ENCODE measurements at regions not wholly inside any gene's neighbourhood (a gene's known extent, or its start where the extent isn't known, plus 50 kb on each side); places are given as distances from the start of the nearest gene placed in this dataset.

DNA sequence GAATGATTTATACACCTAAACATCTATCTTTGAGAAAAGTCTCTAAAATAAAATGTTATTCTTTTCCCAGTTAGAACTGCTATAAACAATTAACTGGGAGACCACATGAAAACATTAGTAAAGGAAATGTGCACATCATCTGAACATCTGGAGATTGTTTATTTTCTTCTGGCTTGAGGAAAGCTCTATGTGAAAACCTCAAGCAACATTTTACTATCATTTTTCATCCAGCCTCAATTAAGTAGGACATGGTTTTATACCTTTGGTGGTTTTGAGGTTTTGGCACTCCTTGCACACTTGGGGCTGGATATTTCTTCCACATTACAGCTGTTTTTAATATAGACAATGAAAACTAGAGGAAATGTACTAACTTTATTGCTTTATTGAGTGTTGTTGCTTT lies 609.5 kb upstream of the SLC8A1 start:
- Histone ChIP-seq H3K27ac (ENCODE audit: low read length) (no peak overlapping the region), H3K9me3 (replicated peaks; ENCODE audit: control insufficient read depth, low read depth, low read length) (peaks cover 3% of the 10 kb centered on the region), H3K4me3 (ENCODE audit: low read length) (no peak overlapping the region), H3K36me3 (ENCODE audit: control insufficient read depth, insufficient read depth, low read length) (no peaks in the 10 kb centered on the region), H3K27me3 (ENCODE audit: control insufficient read depth, insufficient read depth, low read length) (no peaks in the 10 kb centered on the region), H3K4me1 (ENCODE audit: control insufficient read depth, insufficient read depth, low read length) (no peaks in the 10 kb centered on the region)
- peak; percentile 98 for DNase-seq

- H3K9me3 ChIP-seq (replicated peaks; ENCODE audit: control insufficient read depth, low read depth, low read length) = peaks cover 3% of the 10 kb centered on the region
- H3K4me3 ChIP-seq (ENCODE audit: low read length) = no peak overlapping the region
- peak; percentile 93 for DNase-seq
- H3K4me1 ChIP-seq (ENCODE audit: control insufficient read depth, insufficient read depth, low read length) = no peaks in the 10 kb centered on the region
- H3K27ac ChIP-seq (ENCODE audit: low read length) = no peak overlapping the region
- WGBS (ENCODE audit: insufficient coverage) = 43% methylated on average over 1 of the region's 1 CpG
- H3K27me3 ChIP-seq (ENCODE audit: control insufficient read depth, insufficient read depth, low read length) = no peaks in the 10 kb centered on the region
- H3K36me3 ChIP-seq (ENCODE audit: control insufficient read depth, insufficient read depth, low read length) = no peaks in the 10 kb centered on the region
These were observed 610.4 kb upstream of the SLC8A1 start for GRCh38 chr2:41062336-41062735.

DNA sequence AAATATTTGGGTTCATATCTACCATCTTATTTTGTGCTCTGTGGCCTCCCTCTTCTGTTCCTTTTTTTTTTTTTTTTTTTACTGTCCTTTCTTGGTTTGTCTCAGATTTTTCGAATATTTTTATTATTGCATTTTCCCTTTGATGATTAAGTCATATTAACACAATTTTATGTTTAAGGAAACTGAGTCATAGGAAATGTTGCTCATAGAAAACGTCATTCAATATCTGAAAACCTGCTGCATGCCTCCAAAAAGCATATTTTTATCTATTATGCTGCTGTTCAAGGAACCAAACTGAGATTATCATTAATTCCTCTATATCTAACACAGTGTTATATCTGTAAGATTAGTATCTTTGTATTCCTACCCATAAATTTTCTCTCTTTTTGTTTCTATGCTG lies 614.3 kb upstream of the SLC8A1 start:
- no peaks in the 10 kb centered on the region for H3K4me1 ChIP-seq (ENCODE audit: control insufficient read depth, insufficient read depth, low read length)
- no CpG with 5 or more reads among the region's 2 CpGs for WGBS (ENCODE audit: insufficient coverage)
- no peak overlapping the region for H3K4me3 ChIP-seq (ENCODE audit: low read length)
- H3K9me3 ChIP-seq (replicated peaks; ENCODE audit: control insufficient read depth, low read depth, low read length) = no peaks in the 10 kb centered on the region
- H3K27me3 ChIP-seq (ENCODE audit: control insufficient read depth, insufficient read depth, low read length) = no peaks in the 10 kb centered on the region
- DNase-seq = no peak
- no peak overlapping the region for H3K27ac ChIP-seq (ENCODE audit: low read length)
- no peaks in the 10 kb centered on the region for H3K36me3 ChIP-seq (ENCODE audit: control insufficient read depth, insufficient read depth, low read length)

DNA sequence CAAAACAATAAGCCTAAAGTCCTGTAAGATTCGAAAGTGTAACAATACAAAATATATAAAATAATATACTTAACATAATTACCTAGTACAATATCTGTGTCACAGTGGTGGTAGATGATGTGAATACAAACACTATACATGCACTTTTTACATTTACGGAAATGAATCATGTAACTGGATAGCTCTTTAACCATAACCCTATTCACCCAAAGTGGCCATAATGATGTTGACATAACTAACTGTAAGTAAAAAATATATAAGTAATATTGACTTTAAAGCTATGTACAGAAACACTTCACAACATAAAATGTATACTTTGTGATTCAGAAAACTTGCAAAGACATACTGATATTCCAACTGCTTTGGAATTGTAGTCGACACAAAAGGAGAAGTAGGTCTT lies 616.9 kb upstream of the SLC8A1 start:
- Histone ChIP-seq H3K27me3 (ENCODE audit: control insufficient read depth, insufficient read depth, low read length) (no peaks in the 10 kb centered on the region), H3K4me3 (ENCODE audit: low read length) (no peak overlapping the region), H3K4me1 (ENCODE audit: control insufficient read depth, insufficient read depth, low read length) (no peaks in the 10 kb centered on the region), H3K9me3 (replicated peaks; ENCODE audit: control insufficient read depth, low read depth, low read length) (no peaks in the 10 kb centered on the region), H3K27ac (ENCODE audit: low read length) (no peak overlapping the region), H3K36me3 (ENCODE audit: control insufficient read depth, insufficient read depth, low read length) (no peaks in the 10 kb centered on the region)
- no CpG with 5 or more reads among the region's 3 CpGs for WGBS (ENCODE audit: insufficient coverage)
- no peak for DNase-seq

DNA sequence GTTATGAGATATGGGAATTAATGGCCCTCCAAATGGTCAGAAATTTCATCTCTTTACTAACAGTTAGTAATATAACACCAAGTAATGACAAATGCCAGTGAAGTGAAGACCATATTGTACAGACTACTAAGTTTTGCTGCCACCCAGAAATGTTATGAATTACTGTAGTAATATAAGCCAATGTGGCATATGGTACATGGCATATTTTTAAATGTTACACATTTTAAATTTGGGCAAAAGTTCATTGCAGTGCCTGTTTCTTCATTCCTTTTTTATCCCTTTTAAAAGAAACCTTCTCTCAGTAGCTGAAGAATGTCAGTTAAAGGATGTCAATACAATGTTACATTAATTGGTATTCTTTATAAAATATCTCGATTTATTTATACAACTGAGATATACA lies 626.5 kb upstream of the SLC8A1 start:
- DNase-seq = no peak
- H3K4me1 ChIP-seq (ENCODE audit: control insufficient read depth, insufficient read depth, low read length) = no peaks in the 10 kb centered on the region
- H3K36me3 ChIP-seq (ENCODE audit: control insufficient read depth, insufficient read depth, low read length) = no peaks in the 10 kb centered on the region
- H3K9me3 ChIP-seq (replicated peaks; ENCODE audit: control insufficient read depth, low read depth, low read length) = peaks cover 2% of the 10 kb centered on the region
- no peak overlapping the region for H3K4me3 ChIP-seq (ENCODE audit: low read length)
- no peak overlapping the region for H3K27ac ChIP-seq (ENCODE audit: low read length)
- H3K27me3 ChIP-seq (ENCODE audit: control insufficient read depth, insufficient read depth, low read length) = no peaks in the 10 kb centered on the region
- WGBS (ENCODE audit: insufficient coverage) = no CpG with 5 or more reads among the region's 1 CpG

- Histone ChIP-seq H3K36me3 (ENCODE audit: control insufficient read depth, insufficient read depth, low read length) (no peaks in the 10 kb centered on the region), H3K27me3 (ENCODE audit: control insufficient read depth, insufficient read depth, low read length) (no peaks in the 10 kb centered on the region), H3K4me3 (ENCODE audit: low read length) (no peak overlapping the region), H3K4me1 (ENCODE audit: control insufficient read depth, insufficient read depth, low read length) (no peaks in the 10 kb centered on the region), H3K9me3 (replicated peaks; ENCODE audit: control insufficient read depth, low read depth, low read length) (peaks cover 2% of the 10 kb centered on the region), H3K27ac (ENCODE audit: low read length) (no peak overlapping the region)
- DNase-seq = peak; percentile 67
- no CpG with 5 or more reads among the region's 1 CpG for WGBS (ENCODE audit: insufficient coverage)
These were observed 627.1 kb upstream of the SLC8A1 start for GRCh38 chr2:41079011-41079410.

GRCh38 chr2:41084321-41084720 lies 632.4 kb upstream of the SLC8A1 start:
- Histone ChIP-seq H3K4me1 (ENCODE audit: control insufficient read depth, insufficient read depth, low read length) (no peaks in the 10 kb centered on the region), H3K36me3 (ENCODE audit: control insufficient read depth, insufficient read depth, low read length) (no peaks in the 10 kb centered on the region), H3K27me3 (ENCODE audit: control insufficient read depth, insufficient read depth, low read length) (no peaks in the 10 kb centered on the region), H3K4me3 (ENCODE audit: low read length) (no peak overlapping the region), H3K9me3 (replicated peaks; ENCODE audit: control insufficient read depth, low read depth, low read length) (peaks cover 2% of the 10 kb centered on the region), H3K27ac (ENCODE audit: low read length) (peak overlapping the region; percentile 22)
- WGBS (ENCODE audit: insufficient coverage) = no CpG with 5 or more reads among the region's 3 CpGs
- peak; percentile 86 for DNase-seq

DNA sequence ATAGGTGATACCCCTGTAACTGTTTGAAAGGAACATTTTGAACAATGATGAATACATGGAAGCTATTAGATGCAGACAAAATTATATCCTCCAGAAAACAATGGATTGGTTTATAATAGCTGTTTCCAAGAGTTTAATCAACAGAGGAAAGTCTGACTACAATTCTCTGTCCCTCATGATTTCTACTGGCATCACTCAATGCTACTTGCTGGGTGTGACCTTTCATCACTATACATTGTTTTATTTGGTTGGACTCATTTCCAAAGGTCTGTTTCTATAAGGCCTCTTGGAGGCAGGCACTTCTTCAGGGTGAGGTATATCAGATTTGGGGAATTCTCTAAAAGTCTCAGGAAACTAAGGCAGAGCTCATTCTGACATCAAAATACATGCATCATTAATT lies 636.1 kb upstream of the SLC8A1 start:
- Histone ChIP-seq H3K9me3 (replicated peaks; ENCODE audit: control insufficient read depth, low read depth, low read length) (no peaks in the 10 kb centered on the region), H3K4me1 (ENCODE audit: control insufficient read depth, insufficient read depth, low read length) (no peaks in the 10 kb centered on the region), H3K36me3 (ENCODE audit: control insufficient read depth, insufficient read depth, low read length) (no peaks in the 10 kb centered on the region), H3K4me3 (ENCODE audit: low read length) (no peak overlapping the region), H3K27ac (ENCODE audit: low read length) (no peak overlapping the region), H3K27me3 (ENCODE audit: control insufficient read depth, insufficient read depth, low read length) (no peaks in the 10 kb centered on the region)
- DNase-seq = peak; percentile 81

DNA sequence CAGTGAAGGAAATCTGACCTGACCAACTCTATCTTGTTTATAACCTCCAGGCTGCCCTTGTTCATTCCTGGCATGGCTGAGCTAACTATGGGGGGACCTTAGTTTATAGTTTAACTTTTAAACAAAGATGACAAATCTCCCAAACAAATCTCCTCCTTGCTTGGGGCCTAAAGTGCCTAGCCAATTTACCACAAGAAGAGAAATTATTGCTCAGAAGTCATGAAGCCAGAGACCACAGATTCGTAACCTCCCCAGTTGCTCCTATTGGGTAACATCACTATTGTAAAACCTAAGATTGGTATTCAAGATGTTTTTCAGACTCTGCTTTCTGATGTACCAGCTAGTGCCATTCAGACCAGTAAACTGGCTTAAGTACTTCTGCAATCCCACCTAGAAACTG lies 649.4 kb upstream of the SLC8A1 start:
- WGBS (ENCODE audit: insufficient coverage) = no CpG with 5 or more reads among the region's 1 CpG
- H3K4me1 ChIP-seq (ENCODE audit: control insufficient read depth, insufficient read depth, low read length) = no peaks in the 10 kb centered on the region
- no peak overlapping the region for H3K27ac ChIP-seq (ENCODE audit: low read length)
- no peaks in the 10 kb centered on the region for H3K27me3 ChIP-seq (ENCODE audit: control insufficient read depth, insufficient read depth, low read length)
- H3K9me3 ChIP-seq (replicated peaks; ENCODE audit: control insufficient read depth, low read depth, low read length) = no peaks in the 10 kb centered on the region
- no peak for DNase-seq
- no peak overlapping the region for H3K4me3 ChIP-seq (ENCODE audit: low read length)
- no peaks in the 10 kb centered on the region for H3K36me3 ChIP-seq (ENCODE audit: control insufficient read depth, insufficient read depth, low read length)

DNA sequence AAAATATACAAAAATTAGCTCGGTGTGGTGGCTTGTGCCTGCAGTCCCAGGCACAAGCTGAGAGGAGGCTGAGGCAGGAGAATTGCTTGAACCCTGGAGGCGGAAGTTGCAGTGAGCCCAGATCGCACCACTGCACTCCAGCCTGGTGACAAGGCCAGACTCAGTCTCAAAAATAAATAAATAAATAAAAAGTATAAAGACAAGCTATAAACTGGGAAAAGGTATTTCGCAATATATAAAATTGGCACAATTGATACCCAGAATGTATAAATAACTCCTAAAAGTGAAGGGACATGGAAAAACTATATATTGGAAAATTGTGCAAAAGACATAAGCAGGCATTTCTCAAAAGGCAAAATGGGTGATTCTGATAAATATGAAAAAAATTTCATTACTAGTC lies 657.9 kb upstream of the SLC8A1 start:
- Histone ChIP-seq H3K36me3 (ENCODE audit: control insufficient read depth, insufficient read depth, low read length) (no peaks in the 10 kb centered on the region), H3K4me1 (ENCODE audit: control insufficient read depth, insufficient read depth, low read length) (no peaks in the 10 kb centered on the region), H3K9me3 (replicated peaks; ENCODE audit: control insufficient read depth, low read depth, low read length) (no peaks in the 10 kb centered on the region), H3K27me3 (ENCODE audit: control insufficient read depth, insufficient read depth, low read length) (no peaks in the 10 kb centered on the region), H3K4me3 (ENCODE audit: low read length) (no peak overlapping the region), H3K27ac (ENCODE audit: low read length) (no peak overlapping the region)
- no CpG with 5 or more reads among the region's 4 CpGs for WGBS (ENCODE audit: insufficient coverage)
- no peak for DNase-seq

- Histone ChIP-seq H3K4me3 (ENCODE audit: low read length) (no peak overlapping the region), H3K9me3 (replicated peaks; ENCODE audit: control insufficient read depth, low read depth, low read length) (no peaks in the 10 kb centered on the region), H3K27me3 (ENCODE audit: control insufficient read depth, insufficient read depth, low read length) (no peaks in the 10 kb centered on the region), H3K27ac (ENCODE audit: low read length) (no peak overlapping the region), H3K36me3 (ENCODE audit: control insufficient read depth, insufficient read depth, low read length) (no peaks in the 10 kb centered on the region), H3K4me1 (ENCODE audit: control insufficient read depth, insufficient read depth, low read length) (no peaks in the 10 kb centered on the region)
- DNase-seq = peak; percentile 75
- WGBS (ENCODE audit: insufficient coverage) = no CpG with 5 or more reads among the region's 5 CpGs
These were observed 660.1 kb upstream of the SLC8A1 start for GRCh38 chr2:41111836-41112627.

Data from muscle of leg (tissue), 3 donors.